GM12891 (cell line): ENCODE measurements at regions not wholly inside any gene's neighbourhood (a gene's known extent, or its start where the extent isn't known, plus 50 kb on each side); places are given as distances from the start of the nearest gene placed in this dataset.

Experiments
- POLR2A ChIP-seq: IDR thresholded peaks from 2 replicates; pipeline ENCODE4 v1.6.1; 2011; ENCODE audit warnings: low read depth, low read length, control low read depth
- POLR2AphosphoS5 ChIP-seq: IDR thresholded peaks from 2 replicates; pipeline ENCODE4 v1.6.1; 2011; ENCODE audit warnings: low read depth, low read length, control low read depth
- TAF1 ChIP-seq: IDR thresholded peaks from 2 replicates; pipeline ENCODE4 v1.6.1; 2011; ENCODE audit warnings: low read depth, low read length, control low read depth

DNA sequence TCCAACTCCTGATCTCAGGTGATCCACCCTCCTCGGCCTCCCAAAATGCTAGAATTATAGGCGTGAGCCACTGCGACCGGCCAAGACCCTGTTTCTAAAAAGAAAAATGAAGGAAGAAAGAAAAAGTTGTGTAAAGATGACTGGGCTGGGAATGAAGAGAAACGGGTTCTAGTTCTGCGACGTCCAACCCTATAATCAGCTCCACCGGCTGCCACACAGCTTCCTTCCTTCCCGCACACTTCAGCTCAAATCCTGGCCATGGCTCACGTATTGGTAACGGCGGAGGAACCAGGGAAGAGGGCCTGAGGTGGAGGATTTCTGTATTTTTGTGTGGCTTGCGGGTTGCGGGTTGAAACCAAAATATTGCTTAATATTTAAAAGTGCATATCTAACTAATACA lies 88.1 kb downstream of the MYL12B start:
- TF ChIP-seq TAF1 (no peak), POLR2AphosphoS5 (no peak), POLR2A (no peak)
